ENCODE measurements at regions not wholly inside any gene's neighbourhood (a gene's known extent, or its start where the extent isn't known, plus 50 kb on each side); places are given as distances from the start of the nearest gene placed in this dataset.

DNA sequence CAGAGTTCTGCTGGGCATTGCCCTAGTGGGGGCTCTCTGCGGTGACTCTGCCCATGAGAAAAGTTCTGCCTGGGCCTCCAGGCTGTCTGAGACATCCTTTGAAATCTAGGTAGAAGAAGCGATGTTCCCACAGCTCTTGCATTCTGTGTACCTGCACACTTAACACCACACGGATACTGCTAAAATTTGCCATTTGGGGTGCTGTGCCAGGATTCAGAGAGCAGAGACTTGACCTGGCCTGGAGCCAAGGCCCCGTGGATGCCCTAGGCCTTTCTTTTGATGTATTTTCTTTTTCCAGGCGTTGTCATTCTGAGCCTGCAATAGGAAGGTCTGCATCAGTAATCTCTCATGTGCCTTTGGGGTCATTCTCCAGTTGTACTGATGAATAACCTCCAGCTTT is 89.3 kb upstream of the IL12B start:
- no peak for DNase-seq (ENCODE audit: low read depth in 4 of 6, low spot score in 6 of 6)
- no peak overlapping the region for H3K4me3 ChIP-seq (ENCODE audit: low read depth, low read length)
- no peaks in the 10 kb centered on the region for H3K9me3 ChIP-seq (ENCODE audit: control insufficient read depth, insufficient read depth, low read length)
- H3K27me3 ChIP-seq (ENCODE audit: control insufficient read depth, insufficient read depth, low read length): no peaks in the 10 kb centered on the region
- H3K36me3 ChIP-seq (ENCODE audit: control insufficient read depth, insufficient read depth, low read length): no peaks in the 10 kb centered on the region
- H3K27ac ChIP-seq (ENCODE audit: low read depth, low read length): no peak overlapping the region
- WGBS (ENCODE audit: insufficient coverage): 64% methylated on average over 3 of the region's 5 CpGs
- H3K4me1 ChIP-seq (ENCODE audit: control insufficient read depth, insufficient read depth, low read length): no peaks in the 10 kb centered on the region

DNA sequence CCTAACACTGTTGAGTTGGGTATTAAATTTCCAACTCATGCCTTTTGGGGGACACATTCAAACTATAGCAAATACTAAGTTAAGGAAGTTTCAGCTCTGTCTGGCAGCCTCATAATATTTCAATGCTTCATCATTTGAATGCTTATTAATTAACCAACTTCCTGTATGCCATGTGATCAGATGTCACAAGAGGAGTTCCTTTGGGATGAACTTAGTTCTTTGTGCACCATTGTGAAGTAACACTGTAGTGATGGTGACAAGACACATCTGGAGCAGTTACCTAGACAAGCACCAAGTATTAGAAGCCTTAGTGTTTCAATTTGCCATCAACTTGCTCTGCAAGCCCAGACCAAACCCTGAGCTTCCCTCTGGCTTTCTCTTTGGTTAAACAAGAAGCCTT is 90.7 kb upstream of the IL12B start:
- H3K9me3 ChIP-seq (ENCODE audit: control insufficient read depth, insufficient read depth, low read length): no peaks in the 10 kb centered on the region
- H3K4me3 ChIP-seq (ENCODE audit: low read depth, low read length): no peak overlapping the region
- no peaks in the 10 kb centered on the region for H3K27me3 ChIP-seq (ENCODE audit: control insufficient read depth, insufficient read depth, low read length)
- H3K4me1 ChIP-seq (ENCODE audit: control insufficient read depth, insufficient read depth, low read length): no peaks in the 10 kb centered on the region
- H3K27ac ChIP-seq (ENCODE audit: low read depth, low read length): no peak overlapping the region
- no peaks in the 10 kb centered on the region for H3K36me3 ChIP-seq (ENCODE audit: control insufficient read depth, insufficient read depth, low read length)
- no peak for DNase-seq (ENCODE audit: low read depth in 4 of 6, low spot score in 6 of 6)

DNA sequence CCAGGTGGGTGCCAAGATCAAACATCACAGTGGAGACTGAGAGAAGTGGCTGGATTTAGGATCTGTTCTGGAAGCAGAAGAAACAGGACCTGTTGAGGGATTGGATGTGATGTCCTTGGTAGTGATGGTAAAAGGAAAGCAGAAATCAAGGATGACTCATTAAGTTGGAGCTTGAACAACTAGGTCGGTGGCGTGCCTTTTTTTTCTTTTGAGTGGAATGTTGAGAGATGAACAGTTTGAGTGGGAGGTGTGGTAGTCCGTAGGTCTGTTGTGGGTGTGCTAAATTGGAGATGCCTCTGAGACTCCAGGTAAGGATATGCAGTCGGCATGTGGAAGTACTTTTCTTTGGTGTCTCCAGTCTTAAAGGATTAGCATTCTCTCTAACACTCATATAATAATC is 92.1 kb upstream of the IL12B start:
- Histone ChIP-seq H3K27ac (ENCODE audit: low read depth, low read length) (no peak overlapping the region), H3K27me3 (ENCODE audit: control insufficient read depth, insufficient read depth, low read length) (no peaks in the 10 kb centered on the region), H3K9me3 (ENCODE audit: control insufficient read depth, insufficient read depth, low read length) (no peaks in the 10 kb centered on the region), H3K4me1 (ENCODE audit: control insufficient read depth, insufficient read depth, low read length) (no peaks in the 10 kb centered on the region), H3K4me3 (ENCODE audit: low read depth, low read length) (no peak overlapping the region), H3K36me3 (ENCODE audit: control insufficient read depth, insufficient read depth, low read length) (no peaks in the 10 kb centered on the region)
- DNase-seq (ENCODE audit: low read depth in 4 of 6, low spot score in 6 of 6): no peak
- WGBS (ENCODE audit: insufficient coverage): 92% methylated on average over 2 of the region's 4 CpGs

DNA sequence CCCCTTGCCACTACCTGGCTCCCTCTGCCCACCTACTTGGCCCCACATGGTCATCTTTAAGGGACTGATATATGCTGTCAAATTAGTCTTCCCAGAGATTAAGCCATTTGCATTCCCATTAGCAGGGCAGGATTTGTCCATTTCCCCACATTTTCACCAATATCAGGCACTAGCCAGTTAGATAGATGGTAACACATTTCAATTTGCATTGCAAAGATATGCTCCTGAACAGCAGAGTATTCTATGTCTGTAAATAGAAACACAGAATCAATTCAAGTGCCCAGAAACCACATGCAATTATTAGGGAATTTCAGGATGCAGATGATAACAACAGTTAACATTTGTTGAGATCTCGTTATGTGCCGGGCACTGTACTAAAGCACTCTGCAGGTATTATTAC is 92.6 kb upstream of the IL12B start:
- no peaks in the 10 kb centered on the region for H3K36me3 ChIP-seq (ENCODE audit: control insufficient read depth, insufficient read depth, low read length)
- no peak overlapping the region for H3K4me3 ChIP-seq (ENCODE audit: low read depth, low read length)
- no peaks in the 10 kb centered on the region for H3K27me3 ChIP-seq (ENCODE audit: control insufficient read depth, insufficient read depth, low read length)
- 94% methylated on average over 2 of the region's 2 CpGs for WGBS (ENCODE audit: insufficient coverage)
- no peak for DNase-seq (ENCODE audit: low read depth in 4 of 6, low spot score in 6 of 6)
- no peak overlapping the region for H3K27ac ChIP-seq (ENCODE audit: low read depth, low read length)
- H3K4me1 ChIP-seq (ENCODE audit: control insufficient read depth, insufficient read depth, low read length): no peaks in the 10 kb centered on the region
- no peaks in the 10 kb centered on the region for H3K9me3 ChIP-seq (ENCODE audit: control insufficient read depth, insufficient read depth, low read length)

DNA sequence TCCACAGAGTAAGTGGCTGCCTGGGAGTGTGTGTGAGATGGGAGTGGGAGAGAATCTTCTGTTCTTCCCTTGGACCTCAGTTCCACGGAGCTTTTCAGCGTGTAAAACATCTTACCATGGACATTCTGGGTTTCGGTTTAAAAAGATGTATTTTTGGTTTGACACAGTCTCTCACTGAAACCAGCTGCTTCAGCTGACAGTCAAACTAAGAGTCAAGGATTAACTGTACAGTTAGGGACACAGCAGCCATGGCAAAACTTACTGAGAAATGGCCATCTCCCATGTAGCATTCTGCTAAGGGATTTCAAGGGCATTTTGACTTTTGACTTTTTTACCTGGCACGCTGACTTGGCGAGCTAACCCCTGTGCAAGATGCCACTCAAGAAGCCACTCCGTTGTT is 93.8 kb upstream of the IL12B start:
- Histone ChIP-seq H3K27me3 (ENCODE audit: control insufficient read depth, insufficient read depth, low read length) (no peaks in the 10 kb centered on the region), H3K27ac (ENCODE audit: low read depth, low read length) (no peak overlapping the region), H3K4me1 (ENCODE audit: control insufficient read depth, insufficient read depth, low read length) (no peaks in the 10 kb centered on the region), H3K4me3 (ENCODE audit: low read depth, low read length) (no peak overlapping the region), H3K36me3 (ENCODE audit: control insufficient read depth, insufficient read depth, low read length) (no peaks in the 10 kb centered on the region), H3K9me3 (ENCODE audit: control insufficient read depth, insufficient read depth, low read length) (no peaks in the 10 kb centered on the region)
- 98% methylated on average over 6 of the region's 6 CpGs for WGBS (ENCODE audit: insufficient coverage)
- no peak for DNase-seq (ENCODE audit: low read depth in 4 of 6, low spot score in 6 of 6)

DNA sequence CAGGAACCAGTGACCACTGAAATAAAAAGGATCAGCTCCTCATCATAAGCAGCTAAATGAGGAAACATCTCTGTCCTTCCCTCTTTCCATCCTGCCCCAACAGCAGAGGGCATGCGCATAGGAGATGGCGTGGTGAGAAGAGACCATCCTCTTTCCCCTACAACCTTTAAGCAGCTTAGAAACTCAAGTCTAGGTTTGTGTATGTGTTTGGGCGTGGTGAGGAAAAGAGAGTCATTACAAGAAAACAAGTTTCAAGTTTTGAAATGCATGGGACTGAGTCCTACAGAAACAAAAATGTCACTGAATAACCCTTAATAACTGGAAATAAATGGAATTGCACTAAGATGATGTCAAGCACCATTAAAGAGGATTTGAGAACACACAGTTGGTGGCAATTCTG is 96.4 kb upstream of the IL12B start:
- H3K9me3 ChIP-seq (ENCODE audit: control insufficient read depth, insufficient read depth, low read length): no peaks in the 10 kb centered on the region
- H3K27me3 ChIP-seq (ENCODE audit: control insufficient read depth, insufficient read depth, low read length): no peaks in the 10 kb centered on the region
- H3K4me1 ChIP-seq (ENCODE audit: control insufficient read depth, insufficient read depth, low read length): no peaks in the 10 kb centered on the region
- no peak overlapping the region for H3K27ac ChIP-seq (ENCODE audit: low read depth, low read length)
- DNase-seq (ENCODE audit: low read depth in 4 of 6, low spot score in 6 of 6): no peak
- H3K4me3 ChIP-seq (ENCODE audit: low read depth, low read length): no peak overlapping the region
- no CpG with 5 or more reads among the region's 3 CpGs for WGBS (ENCODE audit: insufficient coverage)
- no peaks in the 10 kb centered on the region for H3K36me3 ChIP-seq (ENCODE audit: control insufficient read depth, insufficient read depth, low read length)

DNA sequence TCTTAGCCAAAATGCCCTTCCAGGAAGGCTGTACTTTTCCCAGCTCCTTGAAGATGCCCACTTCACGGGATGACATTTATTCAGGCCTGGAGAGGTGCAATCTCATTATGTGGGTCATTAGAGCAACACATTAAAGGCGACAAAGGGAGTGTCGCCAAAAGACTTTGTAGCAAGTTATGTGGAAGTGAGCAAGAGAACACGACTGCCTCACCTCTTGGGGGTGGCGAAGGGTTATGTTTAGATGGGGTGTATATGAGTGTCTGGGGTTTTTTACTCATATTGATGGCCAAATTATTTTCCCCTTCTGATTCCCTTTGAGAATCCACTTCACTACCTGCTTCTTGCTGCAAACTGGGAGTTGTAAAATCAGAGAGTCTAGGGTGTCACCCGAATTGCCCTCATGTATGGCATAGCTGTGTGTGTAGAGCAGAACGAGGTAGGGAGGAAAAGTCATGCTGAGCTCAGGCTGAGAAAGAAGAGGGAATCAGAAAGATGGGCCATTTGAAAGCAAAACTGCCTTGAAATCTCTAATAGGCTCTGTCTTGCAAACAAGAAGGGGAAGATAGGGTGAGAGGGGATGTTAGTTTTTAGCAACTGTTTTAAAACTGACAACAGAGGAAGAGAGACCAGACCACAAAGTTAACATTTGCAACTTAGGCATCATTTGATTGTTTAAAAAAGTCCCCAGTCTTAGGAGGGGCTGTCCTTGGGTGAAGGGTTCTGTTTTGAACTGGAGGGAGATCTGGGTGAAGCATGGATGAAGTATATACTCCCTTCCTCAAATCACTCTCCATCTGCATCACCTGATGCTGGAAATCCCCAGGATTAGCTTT is 97.1 kb upstream of the IL12B start:
- no peak for DNase-seq (ENCODE audit: low read depth in 4 of 6, low spot score in 6 of 6)
- Histone ChIP-seq H3K4me1 (ENCODE audit: control insufficient read depth, insufficient read depth, low read length) (no peaks in the 10 kb centered on the region), H3K4me3 (ENCODE audit: low read depth, low read length) (no peak overlapping the region), H3K9me3 (ENCODE audit: control insufficient read depth, insufficient read depth, low read length) (no peaks in the 10 kb centered on the region), H3K36me3 (ENCODE audit: control insufficient read depth, insufficient read depth, low read length) (no peaks in the 10 kb centered on the region), H3K27ac (ENCODE audit: low read depth, low read length) (no peak overlapping the region), H3K27me3 (ENCODE audit: control insufficient read depth, insufficient read depth, low read length) (no peaks in the 10 kb centered on the region)
- WGBS (ENCODE audit: insufficient coverage): 38% methylated on average over 6 of the region's 7 CpGs

DNA sequence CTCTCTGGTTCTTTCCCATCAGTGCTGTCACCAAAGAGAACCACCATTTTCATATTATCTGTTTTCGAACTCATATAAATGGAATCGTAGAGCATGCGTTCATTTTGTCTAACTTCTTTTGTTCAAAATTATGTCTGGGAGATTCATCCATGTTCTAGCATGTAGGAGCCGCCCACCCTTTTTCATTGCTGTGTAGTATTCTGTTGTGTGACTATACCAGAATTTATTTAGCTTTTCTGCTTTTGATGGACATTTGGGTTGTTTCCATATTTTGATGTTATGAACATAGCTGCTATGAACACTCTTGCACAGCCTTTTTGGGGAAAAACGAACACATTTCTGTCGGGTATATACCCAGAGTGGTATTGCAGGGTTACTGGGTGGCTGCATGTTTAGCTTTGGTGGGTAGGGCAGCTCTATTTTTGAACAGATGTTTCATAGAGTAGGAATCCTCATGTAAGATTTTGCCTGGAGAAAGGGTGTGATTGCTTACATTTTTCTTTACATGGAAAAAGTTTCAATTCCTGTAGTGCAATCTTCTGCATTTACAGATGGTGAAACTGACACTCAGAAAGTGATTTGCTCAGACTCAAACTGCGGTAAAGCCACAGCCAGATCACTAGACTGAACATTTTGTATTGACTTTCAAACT is 100.2 kb upstream of the IL12B start:
- Histone ChIP-seq H3K27ac (ENCODE audit: low read depth, low read length) (no peak overlapping the region), H3K36me3 (ENCODE audit: control insufficient read depth, insufficient read depth, low read length) (no peaks in the 10 kb centered on the region), H3K27me3 (ENCODE audit: control insufficient read depth, insufficient read depth, low read length) (no peaks in the 10 kb centered on the region), H3K9me3 (ENCODE audit: control insufficient read depth, insufficient read depth, low read length) (no peaks in the 10 kb centered on the region), H3K4me1 (ENCODE audit: control insufficient read depth, insufficient read depth, low read length) (no peaks in the 10 kb centered on the region), H3K4me3 (ENCODE audit: low read depth, low read length) (no peak overlapping the region)
- WGBS (ENCODE audit: insufficient coverage): 99% methylated on average over 7 of the region's 7 CpGs
- no peak for DNase-seq (ENCODE audit: low read depth in 4 of 6, low spot score in 6 of 6)

DNA sequence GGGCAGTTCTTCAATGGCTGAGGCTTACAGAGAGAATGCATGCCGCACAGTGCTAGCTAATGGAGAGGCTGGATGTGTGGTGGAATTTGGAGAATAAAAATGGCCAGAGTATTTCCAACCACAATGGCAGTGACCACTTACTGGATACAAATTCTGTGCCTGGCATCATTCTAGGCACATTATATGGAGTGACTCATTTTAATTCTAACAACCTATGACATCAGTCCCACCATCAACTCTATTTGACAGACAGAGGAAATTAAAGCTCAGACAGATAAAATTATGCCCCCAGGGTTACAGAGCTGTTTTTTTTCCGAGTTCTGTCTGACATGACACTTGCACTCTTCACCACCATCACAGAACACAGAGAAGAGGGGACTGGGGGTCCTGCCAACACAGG is 105.6 kb upstream of the IL12B start:
- H3K27ac ChIP-seq (ENCODE audit: low read depth, low read length): no peak overlapping the region
- no peak for DNase-seq (ENCODE audit: low read depth in 4 of 6, low spot score in 6 of 6)
- 100% methylated on average over 1 of the region's 2 CpGs for WGBS (ENCODE audit: insufficient coverage)
- H3K27me3 ChIP-seq (ENCODE audit: control insufficient read depth, insufficient read depth, low read length): no peaks in the 10 kb centered on the region
- no peaks in the 10 kb centered on the region for H3K4me1 ChIP-seq (ENCODE audit: control insufficient read depth, insufficient read depth, low read length)
- no peaks in the 10 kb centered on the region for H3K36me3 ChIP-seq (ENCODE audit: control insufficient read depth, insufficient read depth, low read length)
- no peaks in the 10 kb centered on the region for H3K9me3 ChIP-seq (ENCODE audit: control insufficient read depth, insufficient read depth, low read length)
- no peak overlapping the region for H3K4me3 ChIP-seq (ENCODE audit: low read depth, low read length)

DNA sequence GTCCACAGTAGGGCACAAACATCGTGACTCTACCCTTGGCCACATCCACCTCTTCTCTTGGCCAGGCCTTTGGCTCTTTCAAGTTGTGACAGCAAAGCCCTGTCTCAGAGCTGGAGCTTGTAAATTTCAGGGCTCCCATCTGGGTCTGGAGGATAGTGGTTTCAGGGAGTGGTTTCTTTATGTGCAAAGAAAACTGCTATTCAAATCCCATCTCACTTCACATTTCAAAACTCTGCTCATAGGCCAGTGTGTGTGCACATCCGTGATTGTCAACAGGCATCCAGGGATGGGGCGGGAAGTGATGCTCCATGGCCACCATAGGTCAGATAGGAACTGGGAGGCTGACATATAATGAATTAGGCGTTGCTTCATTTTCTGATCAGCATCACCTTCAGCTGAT is 107.8 kb upstream of the IL12B start:
- H3K4me1 ChIP-seq (ENCODE audit: control insufficient read depth, insufficient read depth, low read length): peaks cover 3% of the 10 kb centered on the region
- no peak for DNase-seq (ENCODE audit: low read depth in 4 of 6, low spot score in 6 of 6)
- no peaks in the 10 kb centered on the region for H3K27me3 ChIP-seq (ENCODE audit: control insufficient read depth, insufficient read depth, low read length)
- no peaks in the 10 kb centered on the region for H3K36me3 ChIP-seq (ENCODE audit: control insufficient read depth, insufficient read depth, low read length)
- no peak overlapping the region for H3K27ac ChIP-seq (ENCODE audit: low read depth, low read length)
- no peaks in the 10 kb centered on the region for H3K9me3 ChIP-seq (ENCODE audit: control insufficient read depth, insufficient read depth, low read length)
- WGBS (ENCODE audit: insufficient coverage): 50% methylated on average over 2 of the region's 4 CpGs
- no peak overlapping the region for H3K4me3 ChIP-seq (ENCODE audit: low read depth, low read length)
